ENCODE measurements at regions not wholly inside any gene's neighbourhood (a gene's known extent, or its start where the extent isn't known, plus 50 kb on each side); places are given as distances from the start of the nearest gene placed in this dataset.

- Histone ChIP-seq H3K4me1 (no peaks in the 10 kb centered on the region), H3K27me3 (no peaks in the 10 kb centered on the region), H3K27ac (no peak overlapping the region), H3K4me3 (no peak overlapping the region), H3K9me3 (no peaks in the 10 kb centered on the region), H3K36me3 (no peaks in the 10 kb centered on the region)
- DNase-seq = no peak
- in situ Hi-C loops (cut with MboI; ENCODE audit: low pct_ligation_motif_present in 1 of 4, low pct_unique_long_range_greater_than_20kb in 1 of 4, low sequenced_read_pairs in 3 of 4) (no loop called here), intact Hi-C loops (cut with DNase I; ENCODE audit: low total_unique reads) (no loop called here)
- TF ChIP-seq CTCF (IDR thresholded peaks at IDR 0.05) (no peak), EP300 (IDR thresholded peaks at IDR 0.05; ENCODE audit: low read depth) (no peak), POLR2AphosphoS5 (IDR thresholded peaks at IDR 0.05) (no peak)
- WGBS, 2 donors (ENCODE audit: low coverage in 1 of 2) = 90% methylated on average over 5 of the region's 5 CpGs; no CpG with 5 or more reads in 1 of the 2 donors
These were observed 564.3 kb downstream of the SLC4A3 start for GRCh38 chr2:220191737-220192136.

DNA sequence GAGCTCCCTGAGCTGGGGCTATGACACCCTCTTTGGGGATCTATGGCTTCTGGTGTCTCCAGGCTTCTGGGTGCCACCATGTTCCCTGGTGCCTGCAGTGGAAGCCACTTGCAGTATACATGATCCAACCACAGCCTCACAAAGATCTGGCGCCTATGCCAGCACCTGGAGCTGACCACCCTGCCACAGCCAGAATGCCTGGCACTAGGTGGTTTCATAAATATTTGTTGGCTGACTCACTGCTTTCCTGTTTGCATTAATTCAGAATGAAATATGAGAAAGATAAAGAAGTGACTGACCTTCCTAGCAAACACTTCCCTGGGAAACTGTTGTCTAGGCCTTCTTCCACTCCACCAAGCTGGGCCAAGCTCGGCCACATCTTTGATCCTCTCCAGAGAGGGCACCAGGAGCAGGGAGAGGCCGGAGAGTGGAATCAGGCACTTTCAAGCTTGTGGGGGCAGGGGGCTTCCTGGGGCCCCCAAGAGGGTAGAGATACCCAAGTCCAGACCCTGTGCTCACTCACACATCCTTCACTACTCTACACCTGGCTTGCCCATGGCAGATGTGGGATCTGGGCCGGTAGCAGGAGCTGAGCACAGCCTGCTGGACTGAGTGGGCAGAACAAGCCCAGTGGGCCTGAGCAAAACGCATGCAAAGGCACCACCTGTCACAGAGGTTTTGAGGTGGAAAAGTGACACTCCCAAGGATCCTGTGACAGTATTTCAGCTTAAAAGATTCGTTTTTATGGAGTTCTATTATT lies 565.7 kb downstream of the SLC4A3 start:
- Histone ChIP-seq H3K4me1 (no peaks in the 10 kb centered on the region), H3K36me3 (no peaks in the 10 kb centered on the region), H3K27me3 (no peaks in the 10 kb centered on the region), H3K9me3 (no peaks in the 10 kb centered on the region), H3K4me3 (no peak overlapping the region), H3K27ac (no peak overlapping the region)
- WGBS, 2 donors (ENCODE audit: low coverage in 1 of 2) = 69 to 73% methylated on average over 3 to 6 of the region's 6 CpGs
- intact Hi-C loops (cut with DNase I; ENCODE audit: low total_unique reads) = no loop called here
- in situ Hi-C loops (cut with MboI; ENCODE audit: low pct_ligation_motif_present in 1 of 4, low pct_unique_long_range_greater_than_20kb in 1 of 4, low sequenced_read_pairs in 3 of 4) = no loop called here
- TF ChIP-seq POLR2AphosphoS5 (IDR thresholded peaks at IDR 0.05) = no peak
- TF ChIP-seq POLR2A (IDR thresholded peaks at IDR 0.05) = no peak
- no peak for TF ChIP-seq EP300 (IDR thresholded peaks at IDR 0.05; ENCODE audit: low read depth)
- no peak for TF ChIP-seq CTCF (IDR thresholded peaks at IDR 0.05)
- DNase-seq = no peak

DNA sequence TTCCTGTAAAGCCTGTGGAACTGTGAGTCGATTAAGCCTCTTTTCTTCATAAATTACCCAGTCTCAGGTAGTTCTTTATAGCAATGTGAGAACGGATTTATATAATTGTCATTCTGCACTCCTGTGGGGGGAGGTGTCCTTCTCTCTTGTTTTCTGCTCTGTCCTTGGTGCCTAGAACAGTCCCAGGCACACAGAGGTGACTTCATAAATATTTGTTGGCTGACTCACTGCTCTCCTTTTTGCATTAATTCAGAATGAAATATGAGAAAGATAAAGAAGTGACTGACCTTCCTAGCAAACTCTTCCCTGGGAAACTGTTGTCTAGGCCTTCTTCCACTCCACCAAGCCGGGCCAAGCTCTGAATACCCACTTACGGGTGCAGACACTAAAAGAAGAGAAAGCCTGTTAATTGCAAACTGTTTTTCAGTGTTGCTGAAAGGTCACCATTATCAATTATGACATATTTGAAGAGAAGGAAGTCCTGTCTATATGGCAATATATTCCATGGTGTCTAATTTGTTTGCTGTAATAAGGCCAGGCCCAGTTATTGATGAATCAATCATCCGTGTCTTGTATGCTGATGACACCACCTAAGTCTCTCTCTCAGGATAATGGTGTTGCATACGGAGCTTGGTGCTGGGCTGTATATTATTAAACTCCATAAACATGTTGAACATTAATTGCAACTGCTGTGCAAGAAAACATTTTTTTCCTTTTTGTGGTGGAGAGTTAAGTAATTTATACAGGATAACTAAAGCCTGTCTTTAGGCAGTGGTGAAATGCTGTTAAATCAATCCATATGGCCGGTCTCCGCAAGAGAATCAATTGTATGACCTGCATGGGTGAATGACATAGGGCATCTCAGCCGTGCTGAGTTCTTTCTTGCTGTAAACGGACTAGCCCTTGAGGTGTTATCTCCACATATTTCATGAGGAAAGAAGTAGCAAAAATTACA lies 567.5 kb downstream of the SLC4A3 start:
- Histone ChIP-seq H3K9me3 (no peaks in the 10 kb centered on the region), H3K4me3 (no peak overlapping the region), H3K27ac (no peak overlapping the region), H3K36me3 (no peaks in the 10 kb centered on the region), H3K4me1 (no peaks in the 10 kb centered on the region), H3K27me3 (no peaks in the 10 kb centered on the region)
- no peak for TF ChIP-seq POLR2AphosphoS5 (IDR thresholded peaks at IDR 0.05)
- no peak for TF ChIP-seq CTCF (IDR thresholded peaks at IDR 0.05)
- TF ChIP-seq POLR2A (IDR thresholded peaks at IDR 0.05) = no peak
- no peak for TF ChIP-seq EP300 (IDR thresholded peaks at IDR 0.05; ENCODE audit: low read depth)
- in situ Hi-C loops (cut with MboI; ENCODE audit: low pct_ligation_motif_present in 1 of 4, low pct_unique_long_range_greater_than_20kb in 1 of 4, low sequenced_read_pairs in 3 of 4) = no loop called here
- no peak for DNase-seq
- WGBS, 2 donors (ENCODE audit: low coverage in 1 of 2) = 72 to 86% methylated on average over 10 of the region's 10 CpGs
- intact Hi-C loops (cut with DNase I; ENCODE audit: low total_unique reads) = no loop called here

DNA sequence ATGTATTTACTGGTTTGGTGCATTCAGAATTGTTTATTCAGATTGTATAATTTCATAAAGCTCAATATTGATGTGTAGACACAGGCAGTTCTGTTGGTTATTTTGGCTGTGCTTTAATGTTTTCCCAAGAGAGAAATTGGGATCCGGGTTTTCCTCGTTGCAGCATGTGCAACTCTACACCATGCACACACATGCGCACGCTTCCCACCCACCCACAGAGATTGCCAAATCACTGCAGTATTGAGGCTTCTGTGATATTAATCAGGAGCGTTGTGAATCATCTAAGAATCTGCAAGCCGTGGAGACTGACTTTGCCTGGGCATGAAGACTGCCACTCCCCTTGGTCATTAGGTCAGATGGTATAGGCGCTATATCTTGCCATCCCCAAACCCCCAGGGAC lies 571.5 kb downstream of the SLC4A3 start:
- no peaks in the 10 kb centered on the region for H3K27me3 ChIP-seq
- no peak overlapping the region for H3K27ac ChIP-seq
- no peaks in the 10 kb centered on the region for H3K9me3 ChIP-seq
- no peaks in the 10 kb centered on the region for H3K4me1 ChIP-seq
- 77 to 80% methylated on average over 1 to 7 of the region's 7 CpGs for WGBS, 2 donors (ENCODE audit: low coverage in 1 of 2)
- DNase-seq = no peak
- H3K36me3 ChIP-seq = no peaks in the 10 kb centered on the region
- intact Hi-C loops (cut with DNase I; ENCODE audit: low total_unique reads) (no loop called here), in situ Hi-C loops (cut with MboI; ENCODE audit: low pct_ligation_motif_present in 1 of 4, low pct_unique_long_range_greater_than_20kb in 1 of 4, low sequenced_read_pairs in 3 of 4) (no loop called here)
- TF ChIP-seq CTCF (IDR thresholded peaks at IDR 0.05) = no peak
- TF ChIP-seq EP300 (IDR thresholded peaks at IDR 0.05; ENCODE audit: low read depth) = no peak
- TF ChIP-seq POLR2AphosphoS5 (IDR thresholded peaks at IDR 0.05) = no peak
- TF ChIP-seq POLR2A (IDR thresholded peaks at IDR 0.05) = no peak
- no peak overlapping the region for H3K4me3 ChIP-seq

All from transverse colon (tissue), 4 donors.